ENCODE measurements at regions not wholly inside any gene's neighbourhood (a gene's known extent, or its start where the extent isn't known, plus 50 kb on each side); places are given as distances from the start of the nearest gene placed in this dataset.

GRCh38 chr15:60154764-60155325, 150.7 kb downstream of the FOXB1 start:
- no peak for TF ChIP-seq CTCF (conservative IDR thresholded peaks at IDR 0.05; ENCODE audit: low read length)
- no peak overlapping the region; the same call in 1 of the 2 replicates for H3K4me3 ChIP-seq (ENCODE audit: low read length)
- no peak for DNase-seq (ENCODE audit: low read depth)

- TF ChIP-seq CTCF (conservative IDR thresholded peaks at IDR 0.05; ENCODE audit: low read length) = no peak
- DNase-seq (ENCODE audit: low read depth) = peak; percentile 70
- H3K4me3 ChIP-seq (ENCODE audit: low read length) = peak overlapping the region; percentile 29
Measured at GRCh38 chr15:60155661-60156060, 151.6 kb downstream of the FOXB1 start.

GRCh38 chr15:60160909-60161308, 156.8 kb downstream of the FOXB1 start:
- no peak for DNase-seq (ENCODE audit: low read depth)
- TF ChIP-seq CTCF (conservative IDR thresholded peaks at IDR 0.05; ENCODE audit: low read length) = no peak
- H3K4me3 ChIP-seq (ENCODE audit: low read length) = no peak overlapping the region

- no peak for TF ChIP-seq CTCF (conservative IDR thresholded peaks at IDR 0.05; ENCODE audit: low read length)
- no peak for DNase-seq (ENCODE audit: low read depth)
Measured at GRCh38 chr15:60161704-60162103, 157.6 kb downstream of the FOXB1 start.

GRCh38 chr15:60162251-60162967, 158.3 kb downstream of the FOXB1 start:
- no peak overlapping the region for H3K4me3 ChIP-seq (ENCODE audit: low read length)
- TF ChIP-seq CTCF (conservative IDR thresholded peaks at IDR 0.05; ENCODE audit: low read length) = no peak
- no peak for DNase-seq (ENCODE audit: low read depth)

More at GRCh38 chr15:60161704-60162103, 157.6 kb downstream of the FOXB1 start:
- H3K4me3 ChIP-seq (ENCODE audit: low read length) = no peak overlapping the region

GRCh38 chr15:60162968-60163355, 158.9 kb downstream of the FOXB1 start:
- no peak for TF ChIP-seq CTCF (conservative IDR thresholded peaks at IDR 0.05; ENCODE audit: low read length)

GRCh38 chr15:60165111-60165510, 161.0 kb downstream of the FOXB1 start:
- no peak for DNase-seq (ENCODE audit: low read depth)
- TF ChIP-seq CTCF (conservative IDR thresholded peaks at IDR 0.05; ENCODE audit: low read length) = no peak

More at GRCh38 chr15:60162968-60163355, 158.9 kb downstream of the FOXB1 start:
- DNase-seq (ENCODE audit: low read depth) = no peak
- no peak overlapping the region for H3K4me3 ChIP-seq (ENCODE audit: low read length)

More at GRCh38 chr15:60165111-60165510, 161.0 kb downstream of the FOXB1 start:
- H3K4me3 ChIP-seq (ENCODE audit: low read length) = no peak overlapping the region
